GM18507 (cell line): ENCODE measurements at regions not wholly inside any gene's neighbourhood (a gene's known extent, or its start where the extent isn't known, plus 50 kb on each side); places are given as distances from the start of the nearest gene placed in this dataset.
"Not testable (repeated sequence)": the region's sequence is repeated elsewhere in the genome, so short reads cannot be mapped to it uniquely, and the experiment has no call there.

ENCODE experiments used
- DNase-seq: peaks from one replicate; pipeline ENCODE4 v3.0.0; 2011; ENCODE audit warnings: low read depth; ENCODE audit not compliant: insufficient read length; ENCODE audit errors: extremely low spot score
- FAIRE-seq: peaks from 2 replicates; lab custom pipeline; 2011; peaks lifted over from hg19 to GRCh38; lab: Jason Lieb, UNC

GRCh38 chr3:69500604-69501003 is 114.7 kb upstream of the FRMD4B start:
- no peak for DNase-seq
- no peak for FAIRE-seq

GRCh38 chr3:69499899-69500421 is 114.1 kb upstream of the FRMD4B start:
- DNase-seq (no peak), FAIRE-seq (no peak)

GRCh38 chr3:69499422-69499821 is 113.5 kb upstream of the FRMD4B start:
- no peak for FAIRE-seq

GRCh38 chr3:69496856-69497255 is 111.0 kb upstream of the FRMD4B start:
- DNase-seq (no peak), FAIRE-seq (no peak)

More at GRCh38 chr3:69499422-69499821, 113.5 kb upstream of the FRMD4B start:
- no peak for DNase-seq

- DNase-seq: no peak
- no peak for FAIRE-seq
These were observed 108.3 kb upstream of the FRMD4B start for GRCh38 chr3:69494185-69494584.

- DNase-seq (no peak), FAIRE-seq (no peak)
These were observed 107.3 kb upstream of the FRMD4B start for GRCh38 chr3:69493157-69493556.

- FAIRE-seq: no peak
- DNase-seq: no peak
These were observed 106.1 kb upstream of the FRMD4B start for GRCh38 chr3:69491975-69492374.

GRCh38 chr3:69490971-69491370 is 105.1 kb upstream of the FRMD4B start:
- FAIRE-seq (no peak), DNase-seq (no peak)

- DNase-seq (no peak), FAIRE-seq (no peak)
These were observed 104.3 kb upstream of the FRMD4B start for GRCh38 chr3:69490235-69490634.

- FAIRE-seq (no peak), DNase-seq (no peak)
These were observed 102.1 kb upstream of the FRMD4B start for GRCh38 chr3:69488026-69488425.

GRCh38 chr3:69485489-69485888 is 99.6 kb upstream of the FRMD4B start:
- FAIRE-seq (no peak), DNase-seq (no peak)

- DNase-seq: no peak
- no peak for FAIRE-seq
These were observed 98.9 kb upstream of the FRMD4B start for GRCh38 chr3:69484507-69485393.

GRCh38 chr3:69483449-69483848 is 97.6 kb upstream of the FRMD4B start:
- no peak for FAIRE-seq
- no peak for DNase-seq

GRCh38 chr3:69480986-69481385 is 95.1 kb upstream of the FRMD4B start:
- DNase-seq, FAIRE-seq: not testable (repeated sequence)

- FAIRE-seq (no peak), DNase-seq (no peak)
These were observed 88.3 kb upstream of the FRMD4B start for GRCh38 chr3:69474186-69474585.

- no peak for DNase-seq
- no peak for FAIRE-seq
These were observed 86.2 kb upstream of the FRMD4B start for GRCh38 chr3:69472093-69472492.

- FAIRE-seq: no peak
These were observed 77.6 kb upstream of the FRMD4B start for GRCh38 chr3:69463531-69463930.

GRCh38 chr3:69462826-69463100 is 76.9 kb upstream of the FRMD4B start:
- FAIRE-seq (no peak), DNase-seq (no peak)

More at GRCh38 chr3:69463531-69463930, 77.6 kb upstream of the FRMD4B start:
- DNase-seq: no peak

- FAIRE-seq (no peak), DNase-seq (no peak)
These were observed 76.3 kb upstream of the FRMD4B start for GRCh38 chr3:69462022-69462825.

GRCh38 chr3:69460034-69460433 is 74.1 kb upstream of the FRMD4B start:
- DNase-seq: no peak
- FAIRE-seq: no peak
